WTC11 (cell line): ENCODE measurements at regions not wholly inside any gene's neighbourhood (a gene's known extent, or its start where the extent isn't known, plus 50 kb on each side); places are given as distances from the start of the nearest gene placed in this dataset.

Experiments
- ATAC-seq: fragments of 200-7000 bp; cut with Tn5 transposase; 2 replicates; pipeline ENCODE4 v1.10.0; 2021; ENCODE audit warnings: mild to moderate bottlenecking, moderate library complexity
- CTCF ChIA-PET: fragments of 300-600 bp; sonication (Branson Sonifier 250); formaldehyde crosslinking; loops from one replicate; lab custom pipeline; 2021; ENCODE audit warnings: antibody characterized with exemption; lab: Charles Lee
- POLR2A ChIA-PET: fragments of 350-600 bp; sonication (Branson Sonifier 250); formaldehyde crosslinking; loops from one replicate; lab custom pipeline; 2021; ENCODE audit warnings: antibody characterized with exemption; lab: Charles Lee
- DNase-seq: peaks from one replicate; pipeline ENCODE4 v3.0.0; 2021; ENCODE audit warnings: low spot score
- H3K27ac Mint-ChIP-seq: 2 replicates; pipeline ENCODE4 v1.8.0; 2021; ENCODE audit warnings: mixed read lengths
- H3K27me3 Mint-ChIP-seq: 2 replicates; pipeline ENCODE4 v1.8.0; 2021; ENCODE audit warnings: low read depth, mild to moderate bottlenecking, moderate library complexity, mixed read lengths
- H3K36me3 Mint-ChIP-seq: 2 replicates; pipeline ENCODE4 v1.8.0; 2021; ENCODE audit warnings: mixed read lengths
- H3K4me1 Mint-ChIP-seq: 2 replicates; pipeline ENCODE4 v1.8.0; 2022; ENCODE audit warnings: mixed read lengths
- H3K4me3 Mint-ChIP-seq: 2 replicates; pipeline ENCODE4 v1.8.0; 2021; ENCODE audit warnings: mild to moderate bottlenecking, moderate library complexity, mixed read lengths
- H3K9me3 Mint-ChIP-seq: 2 replicates; pipeline ENCODE4 v1.8.0; 2021; ENCODE audit warnings: mixed read lengths
- AR ChIP-seq: fragments of 250-450 bp; sonication (Bioruptor Pico); IDR thresholded peaks from 2 replicates; pipeline ENCODE4 v1.9.0; 2021; ENCODE audit warnings: mild to moderate bottlenecking
- CBFB ChIP-seq: sonication (generic); formaldehyde crosslinking; IDR thresholded peaks from 2 replicates; pipeline ENCODE4 v1.8.1; 2022; ENCODE audit warnings: mild to moderate bottlenecking, low read depth, missing genetic modification reagents
- CREM ChIP-seq: sonication (generic); formaldehyde crosslinking; IDR thresholded peaks from 2 replicates; pipeline ENCODE4 v1.8.1; 2022; ENCODE audit warnings: mild to moderate bottlenecking, missing genetic modification reagents, moderate library complexity
- E2F5 ChIP-seq: sonication (generic); formaldehyde crosslinking; IDR thresholded peaks from 2 replicates; pipeline ENCODE4 v1.8.1; 2022; ENCODE audit warnings: mild to moderate bottlenecking, moderate library complexity, missing genetic modification reagents
- ELF4 ChIP-seq: sonication (generic); formaldehyde crosslinking; IDR thresholded peaks from 2 replicates; pipeline ENCODE4 v1.8.1; 2022; ENCODE audit warnings: low read depth, mild to moderate bottlenecking, moderate library complexity, missing genetic modification reagents
- KAT7 ChIP-seq: sonication (generic); formaldehyde crosslinking; IDR thresholded peaks from 2 replicates; pipeline ENCODE4 v1.8.1; 2023; ENCODE audit warnings: missing genetic modification reagents, mild to moderate bottlenecking, borderline replicate concordance
- PRDM15 ChIP-seq: sonication (generic); formaldehyde crosslinking; IDR thresholded peaks from 2 replicates; pipeline ENCODE4 v1.8.0; 2022; ENCODE audit warnings: missing genetic modification reagents
- PREB ChIP-seq: sonication (generic); formaldehyde crosslinking; IDR thresholded peaks from 2 replicates; pipeline ENCODE4 v1.8.1; 2022; ENCODE audit warnings: mild to moderate bottlenecking, missing genetic modification reagents, moderate library complexity, borderline replicate concordance
- SMAD4 ChIP-seq: sonication (generic); formaldehyde crosslinking; IDR thresholded peaks from 2 replicates; pipeline ENCODE4 v1.8.0; 2022; ENCODE audit warnings: mild to moderate bottlenecking, missing genetic modification reagents
- ZMAT4 ChIP-seq: fragments of 250-450 bp; sonication (Bioruptor Pico); IDR thresholded peaks from 2 replicates; pipeline ENCODE4 v1.9.0; 2021; ENCODE audit warnings: mild to moderate bottlenecking
- ZNF281 ChIP-seq: sonication (generic); formaldehyde crosslinking; IDR thresholded peaks from 2 replicates; pipeline ENCODE4 v1.8.0; 2023; ENCODE audit warnings: mild to moderate bottlenecking, missing genetic modification reagents

GRCh38 chr5:4013106-4013898 lies 417.7 kb downstream of the IRX1 start:
- DNase-seq (no peak), ATAC-seq (no peak)
- Mint-ChIP-seq H3K36me3 (no peaks in the 10 kb centered on the region), H3K9me3 (peaks cover 4% of the 10 kb centered on the region; the same call in 1 of the 2 replicates), H3K4me1 (peaks cover 8% of the 10 kb centered on the region), H3K4me3 (no peak overlapping the region), H3K27ac (no peak overlapping the region), H3K27me3 (no peaks in the 10 kb centered on the region)
- ChIA-PET POLR2A (no interaction called here), CTCF (no interaction called here)
- TF ChIP-seq E2F5 (CRISPR knock-in tag): no peak
- TF ChIP-seq CBFB (CRISPR knock-in tag): no peak
- no peak for TF ChIP-seq PRDM15 (CRISPR knock-in tag)
- no peak for TF ChIP-seq ELF4 (CRISPR knock-in tag)
- no peak for TF ChIP-seq SMAD4 (CRISPR knock-in tag)
- TF ChIP-seq AR (CRISPR knock-in tag): no peak
- TF ChIP-seq ZNF281 (CRISPR knock-in tag): no peak
- TF ChIP-seq KAT7: no peak
- TF ChIP-seq PREB: no peak

- Mint-ChIP-seq H3K9me3 (peaks cover 10% of the 10 kb centered on the region), H3K27me3 (peaks cover 8% of the 10 kb centered on the region), H3K36me3 (peaks cover 7% of the 10 kb centered on the region), H3K4me3 (no peak overlapping the region), H3K4me1 (peaks cover 24% of the 10 kb centered on the region)
- DNase-seq: no peak
- ATAC-seq: no peak
- ChIA-PET CTCF (no interaction called here), POLR2A (no interaction called here)
- no peak for TF ChIP-seq CREM
- TF ChIP-seq PREB: no peak
- TF ChIP-seq ZMAT4 (CRISPR knock-in tag): no peak
- no peak for TF ChIP-seq KAT7
- TF ChIP-seq, all 79 proteins: peak for 0
- no peak overlapping the region for H3K27ac Mint-ChIP-seq
Measured at GRCh38 chr5:4015709-4016108, 420.1 kb downstream of the IRX1 start.
